Endodermal cell (in vitro differentiated cells): ENCODE measurements at regions not wholly inside any gene's neighbourhood (a gene's known extent, or its start where the extent isn't known, plus 50 kb on each side); places are given as distances from the start of the nearest gene placed in this dataset.

Experiments
- DNase-seq: peaks from one replicate; pipeline ENCODE4 v3.0.0-alpha.2; 2017
- H3K27ac ChIP-seq: 2 replicates; pipeline ENCODE4 v1.5.1; 2013; ENCODE audit warnings: mild to moderate bottlenecking, low read depth, low read length, moderate library complexity
- H3K27me3 ChIP-seq: 2 replicates; pipeline ENCODE4 v1.6.1; 2013; ENCODE audit warnings: mild to moderate bottlenecking, low read length, moderate library complexity; ENCODE audit not compliant: insufficient read depth, control insufficient read depth, poor library complexity, severe bottlenecking
- H3K36me3 ChIP-seq: 2 replicates; pipeline ENCODE4 v1.7.0; 2013; ENCODE audit warnings: mild to moderate bottlenecking, low read length, moderate library complexity; ENCODE audit not compliant: control insufficient read depth, insufficient read depth
- H3K4me1 ChIP-seq: one replicate; pipeline ENCODE4 v1.7.0; 2013; ENCODE audit warnings: low read length; ENCODE audit not compliant: control insufficient read depth, insufficient read depth
- H3K4me3 ChIP-seq: 2 replicates; pipeline ENCODE4 v1.5.1; 2013; ENCODE audit warnings: mild to moderate bottlenecking, low read length, moderate library complexity
- H3K9ac ChIP-seq: 2 replicates; pipeline ENCODE4 v1.6.1; 2013; ENCODE audit warnings: mild to moderate bottlenecking, low read length, moderate library complexity; ENCODE audit not compliant: poor library complexity, severe bottlenecking; ENCODE audit errors: extremely low read depth
- H3K9me3 ChIP-seq: 2 replicates; pipeline ENCODE4 v1.6.1; 2013; ENCODE audit warnings: mild to moderate bottlenecking, low read length, moderate library complexity; ENCODE audit not compliant: control insufficient read depth
- H3K27ac Mint-ChIP-seq: 2 replicates; pipeline ENCODE4 v1.8.0; 2020; ENCODE audit warnings: mixed read lengths
- H3K27me3 Mint-ChIP-seq: 2 replicates; pipeline ENCODE4 v1.8.0; 2021; ENCODE audit warnings: mild to moderate bottlenecking, mixed read lengths; ENCODE audit not compliant: insufficient read depth
- H3K36me3 Mint-ChIP-seq: 2 replicates; pipeline ENCODE4 v1.8.0; 2020; ENCODE audit warnings: low read depth, mixed read lengths
- H3K4me1 Mint-ChIP-seq: 2 replicates; pipeline ENCODE4 v1.8.0; 2020; ENCODE audit warnings: mixed read lengths
- H3K4me3 Mint-ChIP-seq: 2 replicates; pipeline ENCODE4 v1.8.0; 2020; ENCODE audit warnings: mild to moderate bottlenecking, moderate library complexity, mixed read lengths
- H3K9me3 Mint-ChIP-seq: 2 replicates; pipeline ENCODE4 v1.8.0; 2020; ENCODE audit warnings: mild to moderate bottlenecking, mixed read lengths
- CTCF ChIP-seq: fragments of 200-600 bp; sonication (generic); conservative IDR thresholded peaks from 2 replicates; pipeline ENCODE4 v1.5.0; 2021; ENCODE audit warnings: antibody characterized with exemption, mild to moderate bottlenecking
- WGBS, 2 experiments: methylation state at CpG; one replicate each; pipeline versions ENCODE4 v1.1.5 to v1.1.7; 2013; ENCODE audit warnings: missing lambda C conversion rate in 2 of 2, mixed read lengths in 1 of 2; ENCODE audit not compliant: insufficient coverage in 1 of 2, insufficient read length in 1 of 2; 5-methylcytosine and 5-hydroxymethylcytosine counted together

- Mint-ChIP-seq H3K9me3 (no peaks in the 10 kb centered on the region), H3K4me3 (no peak overlapping the region)
- no peaks in the 10 kb centered on the region for H3K36me3 ChIP-seq
Observed at GRCh38 chr16:17691106-17691898, 220.5 kb upstream of the XYLT1 start.

GRCh38 chr16:17685447-17685846 is 214.7 kb upstream of the XYLT1 start:
- Histone ChIP-seq H3K9me3 (peaks cover 4% of the 10 kb centered on the region), H3K9ac (no peak overlapping the region), H3K27ac (no peak overlapping the region), H3K4me3 (no peak overlapping the region), H3K27me3 (no peaks in the 10 kb centered on the region), H3K4me1 (no peaks in the 10 kb centered on the region), H3K36me3 (no peaks in the 10 kb centered on the region)
- Mint-ChIP-seq H3K27me3 (no peaks in the 10 kb centered on the region), H3K9me3 (peaks cover 5% of the 10 kb centered on the region), H3K4me1 (no peaks in the 10 kb centered on the region), H3K36me3 (no peaks in the 10 kb centered on the region), H3K27ac (no peak overlapping the region), H3K4me3 (no peak overlapping the region)
- no peak for DNase-seq
- TF ChIP-seq CTCF, result no peak

More at GRCh38 chr16:17691106-17691898, 220.5 kb upstream of the XYLT1 start:
- Mint-ChIP-seq H3K27me3 (peaks cover 7% of the 10 kb centered on the region), H3K27ac (no peak overlapping the region), H3K4me1 (no peaks in the 10 kb centered on the region), H3K36me3 (no peaks in the 10 kb centered on the region)
- H3K4me1 ChIP-seq, result peaks cover 3% of the 10 kb centered on the region
- TF ChIP-seq CTCF, result no peak
- no peak overlapping the region for H3K4me3 ChIP-seq
- 91 to 97% methylated on average over 6 to 7 of the region's 7 CpGs for WGBS, 2 experiments
- no peaks in the 10 kb centered on the region for H3K27me3 ChIP-seq
- no peak for DNase-seq
- no peak overlapping the region for H3K9ac ChIP-seq
- H3K9me3 ChIP-seq, result no peaks in the 10 kb centered on the region
- H3K27ac ChIP-seq, result peak overlapping the region; percentile 56

GRCh38 chr16:17683281-17683680 is 212.5 kb upstream of the XYLT1 start:
- H3K36me3 ChIP-seq, result no peaks in the 10 kb centered on the region
- no peaks in the 10 kb centered on the region for H3K27me3 ChIP-seq
- H3K4me1 ChIP-seq, result no peaks in the 10 kb centered on the region
- H3K4me3 ChIP-seq, result no peak overlapping the region
- WGBS, 2 experiments, result 93 to 100% methylated on average over 2 of the region's 3 CpGs
- TF ChIP-seq CTCF, result no peak
- H3K27ac Mint-ChIP-seq, result no peak overlapping the region
- peaks cover 14% of the 10 kb centered on the region for H3K9me3 ChIP-seq
- H3K9me3 Mint-ChIP-seq, result peaks cover 13% of the 10 kb centered on the region
- peaks cover 4% of the 10 kb centered on the region for H3K36me3 Mint-ChIP-seq
- no peak overlapping the region for H3K27ac ChIP-seq
- no peaks in the 10 kb centered on the region for H3K27me3 Mint-ChIP-seq
- H3K4me3 Mint-ChIP-seq, result no peak overlapping the region
- H3K4me1 Mint-ChIP-seq, result no peaks in the 10 kb centered on the region
- H3K9ac ChIP-seq, result no peak overlapping the region
- DNase-seq, result no peak
